Gastroesophageal sphincter (tissue), 3 donors: ENCODE measurements at regions not wholly inside any gene's neighbourhood (a gene's known extent, or its start where the extent isn't known, plus 50 kb on each side); places are given as distances from the start of the nearest gene placed in this dataset.

ENCODE experiments used
- CTCF ChIP-seq, 4 experiments: fragments of 200-600 bp in 2 of 4; fragments of 450-650 bp in 2 of 4; sonication (generic) in 1 of 4; IDR thresholded peaks; one replicate each; pipeline ENCODE4 v1.5.1; 2017 to 2019; ENCODE audit warnings: antibody characterized with exemption in 4 of 4, mild to moderate bottlenecking in 2 of 4, moderate library complexity in 2 of 4
- POLR2AphosphoS5 ChIP-seq: sonication (generic); formaldehyde crosslinking; IDR thresholded peaks from one replicate; pipeline ENCODE4 v1.6.1; 2017; ENCODE audit warnings: antibody characterized with exemption

DNA sequence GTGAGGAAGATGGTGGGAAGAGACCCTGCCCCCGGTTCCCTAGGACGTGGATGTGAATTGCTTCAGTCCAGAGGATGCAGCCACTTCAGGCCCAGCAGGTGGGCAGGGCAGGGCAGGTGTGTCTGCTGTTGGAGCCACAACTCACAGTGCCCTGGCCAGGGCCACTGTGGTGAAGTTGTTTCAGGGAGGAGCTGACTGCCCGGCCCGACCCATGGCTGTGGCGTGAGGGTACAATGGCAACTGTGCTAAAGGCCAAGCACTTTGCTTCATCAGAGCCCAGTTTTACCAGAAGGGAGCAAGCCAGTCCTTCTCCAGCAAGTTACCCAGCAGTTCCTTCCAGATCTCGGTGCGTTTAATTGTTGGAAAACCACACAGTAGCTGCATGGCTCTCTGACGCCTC lies 1174.4 kb downstream of the BRD1 start:
- no peak for TF ChIP-seq CTCF (IDR thresholded peaks at IDR 0.05)
- no peak for TF ChIP-seq POLR2AphosphoS5
